ENCODE measurements at regions not wholly inside any gene's neighbourhood (a gene's known extent, or its start where the extent isn't known, plus 50 kb on each side); places are given as distances from the start of the nearest gene placed in this dataset.

GRCh38 chr12:63228853-63229252 is 77.9 kb upstream of the AVPR1A start:
- ChIA-PET CTCF (no interaction called here), POLR2A (no interaction called here)
- no peaks in the 10 kb centered on the region for H3K4me1 ChIP-seq (ENCODE audit: control insufficient read depth, insufficient read depth, low read length)
- no peaks in the 10 kb centered on the region for H3K27me3 ChIP-seq (ENCODE audit: control insufficient read depth, insufficient read depth, low read length)
- intact Hi-C loops (cut with micrococcal nuclease; ENCODE audit: unreplicated experiment): no loop called here
- no peak overlapping the region for H3K4me3 ChIP-seq (ENCODE audit: low read depth in 2 of 2, low read length in 2 of 2)
- H3K27ac ChIP-seq (ENCODE audit: low read length): no peak overlapping the region
- no peak for TF ChIP-seq POLR2AphosphoS5 (IDR thresholded peaks at IDR 0.05; ENCODE audit: low read depth, low read length)
- no peak for TF ChIP-seq CTCF (IDR thresholded peaks at IDR 0.05)
- no peak for TF ChIP-seq SIN3A (IDR thresholded peaks at IDR 0.05; ENCODE audit: borderline replicate concordance, insufficient read depth, low read depth, low read length)
- TF ChIP-seq TCF7L2 (IDR thresholded peaks at IDR 0.05; ENCODE audit: low read depth, low read length): no peak
- no peak for TF ChIP-seq REST (IDR thresholded peaks at IDR 0.05; ENCODE audit: insufficient read depth in 1 of 2, low read depth in 2 of 2, low read length in 1 of 2)
- H3K9me3 ChIP-seq (ENCODE audit: control insufficient read depth, insufficient read depth, low read depth, low read length): no peaks in the 10 kb centered on the region
- H3K36me3 ChIP-seq (ENCODE audit: control insufficient read depth, insufficient read depth, low read length): no peaks in the 10 kb centered on the region
- in situ Hi-C loops (cut with HindIII; ENCODE audit: low pct_unique_long_range_greater_than_20kb, low sequenced_read_pairs): no loop called here
- ATAC-seq: no peak
- no peak for DNase-seq (ENCODE audit: low read depth, low spot score)
- no TSS peak for BruUV-seq (replicated peaks)

- ATAC-seq (no peak), DNase-seq (ENCODE audit: low read depth, low spot score) (no peak)
- H3K36me3 ChIP-seq (ENCODE audit: control insufficient read depth, insufficient read depth, low read length): no peaks in the 10 kb centered on the region
- in situ Hi-C loops (cut with HindIII; ENCODE audit: low pct_unique_long_range_greater_than_20kb, low sequenced_read_pairs) (no loop called here), intact Hi-C loops (cut with micrococcal nuclease; ENCODE audit: unreplicated experiment) (no loop called here)
- CTCF ChIA-PET: no interaction called here
- no peak overlapping the region for H3K4me3 ChIP-seq (ENCODE audit: low read depth in 2 of 2, low read length in 2 of 2)
- no peaks in the 10 kb centered on the region for H3K4me1 ChIP-seq (ENCODE audit: control insufficient read depth, insufficient read depth, low read length)
- POLR2A ChIA-PET: no interaction called here
- no peaks in the 10 kb centered on the region for H3K27me3 ChIP-seq (ENCODE audit: control insufficient read depth, insufficient read depth, low read length)
- H3K27ac ChIP-seq (ENCODE audit: low read length): no peak overlapping the region
- no peaks in the 10 kb centered on the region for H3K9me3 ChIP-seq (ENCODE audit: control insufficient read depth, insufficient read depth, low read depth, low read length)
- BruUV-seq (replicated peaks): no TSS peak
- TF ChIP-seq CTCF (IDR thresholded peaks at IDR 0.05) (no peak), TCF7L2 (IDR thresholded peaks at IDR 0.05; ENCODE audit: low read depth, low read length) (no peak), POLR2AphosphoS5 (IDR thresholded peaks at IDR 0.05; ENCODE audit: low read depth, low read length) (no peak), REST (IDR thresholded peaks at IDR 0.05; ENCODE audit: insufficient read depth in 1 of 2, low read depth in 2 of 2, low read length in 1 of 2) (no peak)
Observed at GRCh38 chr12:63226792-63227463, 75.9 kb upstream of the AVPR1A start.
